H9 (cell line): ENCODE measurements at regions not wholly inside any gene's neighbourhood (a gene's known extent, or its start where the extent isn't known, plus 50 kb on each side); places are given as distances from the start of the nearest gene placed in this dataset.

Experiments used
- DNase-seq: peaks from one replicate; pipeline ENCODE4 v3.0.0-alpha.2; 2017
- H2AFZ ChIP-seq: one replicate; pipeline ENCODE4 v1.6.1; 2013; ENCODE audit warnings: mild to moderate bottlenecking, low read length, control low read depth, moderate library complexity
- H2AK5ac ChIP-seq: 2 replicates; pipeline ENCODE4 v1.6.1; 2013; ENCODE audit warnings: low read length, control low read depth, mixed read lengths; ENCODE audit not compliant: insufficient read length
- H2BK120ac ChIP-seq: one replicate; pipeline ENCODE4 v1.6.1; 2013; ENCODE audit warnings: low read depth, mild to moderate bottlenecking, low read length, control low read depth, inconsistent platforms; ENCODE audit not compliant: poor library complexity, severe bottlenecking
- H2BK12ac ChIP-seq: 2 replicates; pipeline ENCODE4 v1.6.1; 2013; ENCODE audit warnings: low read length, control low read depth, mixed read lengths, low read depth; ENCODE audit not compliant: insufficient read length
- H2BK15ac ChIP-seq: 2 replicates; pipeline ENCODE4 v1.6.1; 2013; ENCODE audit warnings: low read depth, low read length, control low read depth
- H2BK20ac ChIP-seq: one replicate; pipeline ENCODE4 v1.6.1; 2013; ENCODE audit warnings: low read depth, mild to moderate bottlenecking, low read length, control low read depth, inconsistent platforms; ENCODE audit not compliant: poor library complexity, severe bottlenecking
- H2BK5ac ChIP-seq: 2 replicates; pipeline ENCODE4 v1.6.1; 2013; ENCODE audit warnings: low read length, control low read depth, mixed read lengths; ENCODE audit not compliant: insufficient read length
- H3K14ac ChIP-seq: 2 replicates; pipeline ENCODE4 v1.6.1; 2013; ENCODE audit warnings: low read length, control low read depth; ENCODE audit not compliant: insufficient read depth
- H3K18ac ChIP-seq: 2 replicates; pipeline ENCODE4 v1.6.1; 2013; ENCODE audit warnings: low read depth, mild to moderate bottlenecking, mixed read lengths, low read length, control low read depth; ENCODE audit not compliant: insufficient read length
- H3K23ac ChIP-seq: 2 replicates; pipeline ENCODE4 v1.6.1; 2013; ENCODE audit warnings: low read length, control low read depth, mixed read lengths, low read depth; ENCODE audit not compliant: insufficient read length
- H3K23me2 ChIP-seq: 2 replicates; pipeline ENCODE4 v1.6.1; 2013; ENCODE audit warnings: low read depth, mild to moderate bottlenecking, mixed read lengths, low read length, control low read depth; ENCODE audit not compliant: insufficient read length, poor library complexity, severe bottlenecking
- H3K27ac ChIP-seq: 2 replicates; pipeline ENCODE4 v1.5.1; 2013; ENCODE audit warnings: low read length, control low read depth, mixed read lengths, low read depth; ENCODE audit not compliant: insufficient read length
- H3K27me3 ChIP-seq: 2 replicates; pipeline ENCODE4 v1.6.1; 2013; ENCODE audit warnings: low read length, control low read depth, inconsistent platforms; ENCODE audit not compliant: insufficient read depth
- H3K4ac ChIP-seq: 2 replicates; pipeline ENCODE4 v1.6.1; 2013; ENCODE audit warnings: low read depth, mild to moderate bottlenecking, control low read depth, inconsistent platforms, low read length, moderate library complexity
- H3K4me1 ChIP-seq: 2 replicates; pipeline ENCODE4 v1.6.1; 2013; ENCODE audit warnings: low read length, control low read depth, inconsistent platforms; ENCODE audit not compliant: insufficient read depth
- H3K4me2 ChIP-seq: 2 replicates; pipeline ENCODE4 v1.6.1; 2013; ENCODE audit warnings: low read length, control low read depth, mixed read lengths; ENCODE audit not compliant: insufficient read length, insufficient read depth
- H3K56ac ChIP-seq: 2 replicates; pipeline ENCODE4 v1.6.1; 2013; ENCODE audit warnings: low read depth, mild to moderate bottlenecking, mixed read lengths, low read length, control low read depth; ENCODE audit not compliant: insufficient read length
- H3K79me1 ChIP-seq: 2 replicates; pipeline ENCODE4 v1.6.1; 2013; ENCODE audit warnings: low read depth, mild to moderate bottlenecking, moderate library complexity, low read length, control low read depth, inconsistent platforms; ENCODE audit not compliant: insufficient read depth, poor library complexity, severe bottlenecking
- H3K79me2 ChIP-seq: 2 replicates; pipeline ENCODE4 v1.6.1; 2013; ENCODE audit warnings: low read length, control low read depth, inconsistent platforms; ENCODE audit not compliant: insufficient read depth
- H3K9ac ChIP-seq: 2 replicates; pipeline ENCODE4 v1.6.1; 2013; ENCODE audit warnings: low read length, control low read depth, mixed read lengths; ENCODE audit not compliant: insufficient read length; ENCODE audit errors: extremely low read depth
- H3K9me3 ChIP-seq: one replicate; pipeline ENCODE4 v1.6.1; 2013; ENCODE audit warnings: low read depth, low read length, inconsistent platforms; ENCODE audit not compliant: control insufficient read depth
- H3T11ph ChIP-seq: one replicate; pipeline ENCODE4 v1.6.1; 2013; ENCODE audit warnings: mild to moderate bottlenecking, low read length, control low read depth, inconsistent platforms
- H4K20me1 ChIP-seq: one replicate; pipeline ENCODE4 v1.6.1; 2013; ENCODE audit not compliant: control insufficient read depth, insufficient read length, insufficient read depth
- H4K5ac ChIP-seq: 2 replicates; pipeline ENCODE4 v1.6.1; 2013; ENCODE audit warnings: low read depth, mild to moderate bottlenecking, mixed read lengths, low read length, control low read depth; ENCODE audit not compliant: insufficient read length
- H4K8ac ChIP-seq: replicated peaks from 2 replicates; pipeline ENCODE4 v1.6.1; 2013; ENCODE audit warnings: low read length, control low read depth, mixed read lengths, low read depth; ENCODE audit not compliant: insufficient read length
- H4K91ac ChIP-seq: 2 replicates; pipeline ENCODE4 v1.6.1; 2013; ENCODE audit warnings: low read depth, mild to moderate bottlenecking, moderate library complexity, mixed read lengths, low read length, control low read depth; ENCODE audit not compliant: insufficient read length
- H3K27ac Mint-ChIP-seq, 3 experiments: 2 replicates in 2 of 3; 3 replicates in 1 of 3; pipeline ENCODE4 v1.8.0; 2020 to 2021; ENCODE audit warnings: mixed read lengths in 3 of 3, mild to moderate bottlenecking in 1 of 3, moderate library complexity in 1 of 3
- H3K27me3 Mint-ChIP-seq: 2 replicates; pipeline ENCODE4 v1.8.0; 2021; ENCODE audit warnings: low read depth, mild to moderate bottlenecking, moderate library complexity, mixed read lengths
- H3K36me3 Mint-ChIP-seq, 3 experiments: 2 replicates in 2 of 3; 3 replicates in 1 of 3; pipeline ENCODE4 v1.8.0; 2020 to 2021; ENCODE audit warnings: low read depth in 3 of 3, mixed read lengths in 3 of 3; ENCODE audit not compliant: insufficient read depth in 1 of 3
- H3K4me1 Mint-ChIP-seq, 2 experiments: 2 replicates each; pipeline ENCODE4 v1.8.0; 2020; ENCODE audit warnings: mixed read lengths in 2 of 2
- H3K4me3 Mint-ChIP-seq, 2 experiments: 2 replicates in 1 of 2; 3 replicates in 1 of 2; pipeline ENCODE4 v1.8.0; 2020 to 2021; ENCODE audit warnings: mild to moderate bottlenecking in 2 of 2, mixed read lengths in 2 of 2, moderate library complexity in 1 of 2
- H3K9me3 Mint-ChIP-seq, 2 experiments: 2 replicates in 1 of 2; 3 replicates in 1 of 2; pipeline ENCODE4 v1.8.0; 2020; ENCODE audit warnings: mild to moderate bottlenecking in 2 of 2, mixed read lengths in 2 of 2, moderate library complexity in 1 of 2
- CTCF ChIP-seq: fragments of 200-600 bp; sonication (generic); conservative IDR thresholded peaks from 3 replicates; pipeline ENCODE4 v1.8.0; 2021; ENCODE audit warnings: antibody characterized with exemption, mild to moderate bottlenecking
- WGBS: extraction: QIAGEN DNeasy Blood & Tissue Kit; methylation state at CpG from one replicate; pipeline ENCODE4 v1.1.7; 2013; ENCODE audit warnings: missing lambda C conversion rate, low lambda C conversion rate, mixed read lengths; ENCODE audit not compliant: insufficient read length; ENCODE audit errors: extremely low coverage; 5-methylcytosine and 5-hydroxymethylcytosine counted together

GRCh38 chr10:94266091-94266490, 96.6 kb downstream of the NOC3L start:
- no peak overlapping the region for H3K4ac ChIP-seq
- Mint-ChIP-seq H3K27ac (no peak overlapping the region), H3K36me3 (peaks cover 0 to 3% (median 1%) of the 10 kb centered on the region in 3 experiments; a peak in 2 of 7 replicates), H3K4me1 (no peaks in the 10 kb centered on the region), H3K27me3 (peaks cover 2% of the 10 kb centered on the region), H3K9me3 (peaks cover 2 to 3% of the 10 kb centered on the region in 2 experiments; a peak in 4 of 5 replicates), H3K4me3 (no peak overlapping the region)
- H2BK15ac ChIP-seq = no peak overlapping the region
- H3K9ac ChIP-seq = no peak overlapping the region
- H3K79me1 ChIP-seq = no peaks in the 10 kb centered on the region
- no peak overlapping the region for H2AK5ac ChIP-seq
- H2BK20ac ChIP-seq = no peak overlapping the region
- H3K79me2 ChIP-seq = no peaks in the 10 kb centered on the region
- H3K9me3 ChIP-seq = no peaks in the 10 kb centered on the region
- no peak overlapping the region for H4K91ac ChIP-seq
- H3K23ac ChIP-seq = no peak overlapping the region
- DNase-seq = no peak
- H3K23me2 ChIP-seq = no peaks in the 10 kb centered on the region
- no peak overlapping the region for H2BK12ac ChIP-seq
- H4K8ac ChIP-seq = no peak overlapping the region
- H3K4me1 ChIP-seq = no peaks in the 10 kb centered on the region
- no peak overlapping the region for H2BK5ac ChIP-seq
- H3K4me2 ChIP-seq = no peak overlapping the region
- no peak overlapping the region for H4K5ac ChIP-seq
- no CpG with 5 or more reads among the region's 2 CpGs for WGBS
- H3K27me3 ChIP-seq = no peaks in the 10 kb centered on the region
- no peak overlapping the region for H3K27ac ChIP-seq
- H3K14ac ChIP-seq = no peak overlapping the region
- no peak overlapping the region for H3T11ph ChIP-seq
- no peak for TF ChIP-seq CTCF
- H2BK120ac ChIP-seq = no peak overlapping the region
- no peak overlapping the region for H3K56ac ChIP-seq
- H3K18ac ChIP-seq = no peak overlapping the region
- H4K20me1 ChIP-seq = no peaks in the 10 kb centered on the region
- H2AFZ ChIP-seq = no peak overlapping the region
